ENCODE measurements at regions not wholly inside any gene's neighbourhood (a gene's known extent, or its start where the extent isn't known, plus 50 kb on each side); places are given as distances from the start of the nearest gene placed in this dataset.

DNA sequence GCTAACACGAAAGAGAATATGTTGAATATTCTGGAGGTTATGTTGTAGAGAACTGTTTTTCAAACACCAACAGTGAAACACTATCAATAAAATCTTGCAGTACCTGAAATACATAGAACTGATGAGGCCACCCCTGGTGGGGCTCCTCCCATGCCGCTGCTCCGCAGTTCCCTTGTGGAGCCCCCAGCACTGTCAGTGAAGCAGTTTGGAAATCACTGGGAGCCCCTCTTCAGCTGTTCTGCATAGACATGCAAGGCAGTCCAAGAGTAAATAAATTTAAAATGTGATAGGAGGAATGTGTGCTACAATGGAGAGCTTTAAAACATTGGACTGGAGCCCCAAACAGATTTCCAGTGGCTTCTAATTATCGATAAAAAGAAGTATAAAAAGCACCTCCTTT lies 189.4 kb downstream of the FNDC1 start:
- in situ Hi-C loops (cut with MboI; ENCODE audit: low pct_unique_long_range_greater_than_20kb, low sequenced_read_pairs, unreplicated experiment), result no loop called here
- no peak for DNase-seq (ENCODE audit: low spot score)
- TF ChIP-seq, protein P1, sequence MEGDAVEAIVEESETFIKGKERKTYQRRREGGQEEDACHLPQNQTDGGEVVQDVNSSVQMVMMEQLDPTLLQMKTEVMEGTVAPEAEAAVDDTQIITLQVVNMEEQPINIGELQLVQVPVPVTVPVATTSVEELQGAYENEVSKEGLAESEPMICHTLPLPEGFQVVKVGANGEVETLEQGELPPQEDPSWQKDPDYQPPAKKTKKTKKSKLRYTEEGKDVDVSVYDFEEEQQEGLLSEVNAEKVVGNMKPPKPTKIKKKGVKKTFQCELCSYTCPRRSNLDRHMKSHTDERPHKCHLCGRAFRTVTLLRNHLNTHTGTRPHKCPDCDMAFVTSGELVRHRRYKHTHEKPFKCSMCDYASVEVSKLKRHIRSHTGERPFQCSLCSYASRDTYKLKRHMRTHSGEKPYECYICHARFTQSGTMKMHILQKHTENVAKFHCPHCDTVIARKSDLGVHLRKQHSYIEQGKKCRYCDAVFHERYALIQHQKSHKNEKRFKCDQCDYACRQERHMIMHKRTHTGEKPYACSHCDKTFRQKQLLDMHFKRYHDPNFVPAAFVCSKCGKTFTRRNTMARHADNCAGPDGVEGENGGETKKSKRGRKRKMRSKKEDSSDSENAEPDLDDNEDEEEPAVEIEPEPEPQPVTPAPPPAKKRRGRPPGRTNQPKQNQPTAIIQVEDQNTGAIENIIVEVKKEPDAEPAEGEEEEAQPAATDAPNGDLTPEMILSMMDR (IDR thresholded peaks at IDR 0.05; ENCODE audit: extremely low read depth, insufficient read depth, missing control alignments), result no peak

DNA sequence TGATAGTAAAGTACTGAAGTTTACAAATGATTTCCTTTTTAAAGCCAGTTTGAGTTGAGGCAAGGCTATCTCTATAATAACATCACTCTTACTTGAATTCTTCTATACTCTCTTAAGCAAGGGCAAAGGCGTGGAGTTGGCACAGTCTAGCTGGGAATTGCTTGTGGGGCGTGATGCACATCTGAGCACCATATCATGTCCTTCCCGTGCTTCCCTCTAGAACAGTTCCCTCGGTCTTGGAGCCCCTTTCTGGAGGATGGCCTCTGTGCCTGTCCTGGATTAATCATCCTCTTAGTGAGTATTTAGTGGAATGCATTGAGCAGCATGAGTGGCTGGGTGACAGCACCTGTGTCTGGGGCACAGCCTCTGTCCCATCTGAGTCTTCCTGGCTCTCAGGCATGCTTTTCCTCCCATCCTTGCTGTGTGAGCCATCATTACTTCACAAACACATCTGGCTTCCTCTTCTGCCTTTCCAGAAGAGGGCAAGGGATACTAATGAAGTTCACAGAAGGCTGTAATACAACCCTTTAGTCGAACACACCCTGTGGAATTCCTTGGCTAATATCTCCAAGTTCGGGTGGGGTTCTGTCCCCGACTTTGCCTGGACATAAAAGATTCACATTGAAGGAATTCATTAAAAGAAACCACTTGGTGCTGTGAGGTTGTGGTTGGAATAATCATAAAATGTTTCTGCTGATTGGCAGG lies 188.2 kb downstream of the FNDC1 start:
- no peak for DNase-seq (ENCODE audit: low spot score)
- in situ Hi-C loops (cut with MboI; ENCODE audit: low pct_unique_long_range_greater_than_20kb, low sequenced_read_pairs, unreplicated experiment), result no loop called here
- TF ChIP-seq, protein P1 (IDR thresholded peaks at IDR 0.05; ENCODE audit: extremely low read depth, insufficient read depth, missing control alignments), result no peak

GRCh38 chr6:159353193-159353592 lies 184.0 kb downstream of the FNDC1 start:
- TF ChIP-seq, protein P1 (IDR thresholded peaks at IDR 0.05; ENCODE audit: extremely low read depth, insufficient read depth, missing control alignments), result no peak
- in situ Hi-C loops (cut with MboI; ENCODE audit: low pct_unique_long_range_greater_than_20kb, low sequenced_read_pairs, unreplicated experiment), result no loop called here
- DNase-seq (ENCODE audit: low spot score), result no peak

GRCh38 chr6:159351707-159352106 lies 182.5 kb downstream of the FNDC1 start:
- in situ Hi-C loops (cut with MboI; ENCODE audit: low pct_unique_long_range_greater_than_20kb, low sequenced_read_pairs, unreplicated experiment), result no loop called here
- DNase-seq (ENCODE audit: low spot score), result no peak

DNA sequence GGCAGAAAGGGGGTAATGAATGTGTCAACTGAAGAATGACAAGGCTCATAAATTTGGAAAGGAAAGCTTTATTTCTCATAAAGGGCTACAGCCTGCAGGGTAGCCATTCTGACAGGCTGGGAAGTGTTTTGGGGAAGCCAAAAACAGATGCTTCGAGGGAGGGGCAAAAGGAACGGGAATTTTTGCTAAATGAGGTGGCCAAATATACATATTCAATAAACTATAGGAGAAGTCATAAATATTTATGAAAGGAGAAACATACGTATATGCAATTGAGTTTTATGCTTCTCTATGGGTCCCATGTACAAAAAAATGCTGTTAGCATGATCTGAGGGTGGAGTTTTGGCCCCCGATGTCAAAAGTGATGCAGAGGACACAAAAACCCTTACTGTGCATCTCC lies 180.7 kb downstream of the FNDC1 start:
- in situ Hi-C loops (cut with MboI; ENCODE audit: low pct_unique_long_range_greater_than_20kb, low sequenced_read_pairs, unreplicated experiment), result no loop called here
- TF ChIP-seq, protein P1 (IDR thresholded peaks at IDR 0.05; ENCODE audit: extremely low read depth, insufficient read depth, missing control alignments), result no peak
- no peak for DNase-seq (ENCODE audit: low spot score)

More at GRCh38 chr6:159351707-159352106, 182.5 kb downstream of the FNDC1 start:
- TF ChIP-seq, protein P1 (IDR thresholded peaks at IDR 0.05; ENCODE audit: extremely low read depth, insufficient read depth, missing control alignments), result no peak

DNA sequence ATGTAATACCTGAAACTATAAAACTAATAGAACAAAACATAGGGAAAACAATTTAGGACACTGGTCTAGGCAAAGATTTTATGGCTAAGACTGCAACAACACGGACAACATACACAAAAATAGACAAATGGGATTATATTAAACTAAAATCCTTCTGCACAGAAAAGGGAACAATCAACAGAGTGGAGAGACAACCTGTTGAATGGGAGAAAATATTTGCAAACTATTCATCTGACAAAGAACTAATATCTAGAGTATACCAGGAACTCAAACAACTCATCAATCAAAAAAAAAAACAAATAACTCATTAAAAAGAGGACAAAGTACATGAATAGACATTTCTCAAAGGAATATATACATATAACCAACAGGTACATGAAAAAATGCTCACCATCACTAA lies 174.5 kb downstream of the FNDC1 start:
- TF ChIP-seq, protein P1 (IDR thresholded peaks at IDR 0.05; ENCODE audit: extremely low read depth, insufficient read depth, missing control alignments), result no peak
- in situ Hi-C loops (cut with MboI; ENCODE audit: low pct_unique_long_range_greater_than_20kb, low sequenced_read_pairs, unreplicated experiment), result no loop called here
- no peak for DNase-seq (ENCODE audit: low spot score)

Data from GM13977 (cell line).